PC-9 (cell line): ENCODE measurements at regions not wholly inside any gene's neighbourhood (a gene's known extent, or its start where the extent isn't known, plus 50 kb on each side); places are given as distances from the start of the nearest gene placed in this dataset.

ENCODE experiments used
- CTCF ChIP-seq: fragments of 200-600 bp; sonication (generic); conservative IDR thresholded peaks from 2 replicates; pipeline ENCODE4 v1.6.1; 2017; ENCODE audit warnings: mixed run types, antibody characterized with exemption, mild to moderate bottlenecking, moderate library complexity
- EZH2 ChIP-seq: fragments of 200-600 bp; sonication (generic); IDR thresholded peaks from 2 replicates; pipeline ENCODE4 v1.8.0; 2017; ENCODE audit warnings: antibody characterized with exemption, low read depth

DNA sequence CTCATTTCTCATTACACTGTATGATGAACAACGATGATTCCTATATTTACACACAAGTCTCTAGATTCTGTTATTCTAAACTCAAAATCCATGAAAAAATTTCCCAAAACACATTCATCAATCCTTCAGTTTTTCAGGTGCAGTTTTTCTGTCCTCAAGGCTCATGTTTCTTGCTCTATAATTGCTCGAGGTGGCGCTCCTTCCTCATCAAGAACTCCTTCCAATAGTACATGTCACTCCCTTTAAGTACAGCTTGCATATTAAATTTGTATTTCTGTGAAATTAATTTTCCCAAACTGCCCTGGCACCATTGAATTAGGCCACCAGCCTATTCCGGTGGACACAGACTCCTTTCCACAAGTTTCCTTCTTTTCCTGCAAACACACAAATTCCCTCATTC lies 188.7 kb upstream of the MINDY3 start:
- no peak for TF ChIP-seq CTCF
- no peak for TF ChIP-seq EZH2
